ENCODE measurements at regions not wholly inside any gene's neighbourhood (a gene's known extent, or its start where the extent isn't known, plus 50 kb on each side); places are given as distances from the start of the nearest gene placed in this dataset.
"Not testable (repeated sequence)": the region's sequence is repeated elsewhere in the genome, so short reads cannot be mapped to it uniquely, and the experiment has no call there.

DNA sequence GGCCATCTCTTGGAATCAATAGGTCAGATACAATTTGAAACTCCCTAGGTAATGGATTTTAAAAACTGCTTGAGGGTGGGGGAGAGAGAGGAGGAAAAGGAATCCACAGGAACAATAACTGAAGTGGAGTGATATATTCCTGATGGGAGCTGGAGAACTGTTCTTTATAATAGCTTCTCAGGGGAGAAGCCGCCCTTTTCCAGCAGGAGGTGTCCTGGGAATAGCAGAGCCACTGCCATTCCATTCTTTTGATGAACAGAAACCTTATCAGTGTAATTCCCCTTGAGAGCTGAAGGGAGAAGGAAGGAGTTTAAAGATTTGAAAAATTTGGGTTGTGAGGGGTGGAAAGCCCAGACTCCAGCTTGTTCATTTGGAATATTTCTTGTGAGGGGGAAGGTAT is 504.9 kb upstream of the DPH6 start:
- H3K36me3 Mint-ChIP-seq = no peaks in the 10 kb centered on the region
- no peak for ATAC-seq
- peaks cover 4 to 7% of the 10 kb centered on the region in 2 donors for H3K9me3 Mint-ChIP-seq
- DNase-seq (ENCODE audit: low spot score in 2 of 2) = no peak
- H3K27ac Mint-ChIP-seq = no peak overlapping the region

DNA sequence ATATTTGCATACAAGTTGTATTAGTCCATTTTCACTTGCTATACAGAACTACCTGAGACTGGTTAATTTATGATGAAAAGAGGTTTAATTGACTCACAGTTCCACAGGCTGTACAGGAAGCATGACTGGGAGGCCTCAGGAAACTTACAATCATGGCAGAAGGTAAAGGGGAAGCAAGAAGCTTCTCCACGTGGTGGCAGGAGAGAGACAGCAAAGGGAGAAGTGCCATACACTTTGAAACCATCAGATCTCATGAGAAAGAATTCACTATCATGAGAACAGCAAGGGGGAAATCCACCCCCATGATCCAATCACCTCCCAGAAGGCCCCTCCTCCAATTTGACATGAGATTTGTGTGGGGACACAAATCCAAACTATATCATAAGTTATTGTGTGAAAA is 506.7 kb upstream of the DPH6 start:
- not testable (repeated sequence) for DNase-seq (ENCODE audit: low spot score in 2 of 2); H3K27ac Mint-ChIP-seq; ATAC-seq; H3K36me3 Mint-ChIP-seq; H3K9me3 Mint-ChIP-seq

- ATAC-seq (no peak), DNase-seq (ENCODE audit: low spot score in 2 of 2) (no peak)
- Mint-ChIP-seq H3K36me3 (no peaks in the 10 kb centered on the region), H3K27ac (no peak overlapping the region), H3K9me3 (peaks cover 0 to 2% of the 10 kb centered on the region in 2 donors)
Measured at GRCh38 chr15:36053746-36054145, 507.8 kb upstream of the DPH6 start.

DNA sequence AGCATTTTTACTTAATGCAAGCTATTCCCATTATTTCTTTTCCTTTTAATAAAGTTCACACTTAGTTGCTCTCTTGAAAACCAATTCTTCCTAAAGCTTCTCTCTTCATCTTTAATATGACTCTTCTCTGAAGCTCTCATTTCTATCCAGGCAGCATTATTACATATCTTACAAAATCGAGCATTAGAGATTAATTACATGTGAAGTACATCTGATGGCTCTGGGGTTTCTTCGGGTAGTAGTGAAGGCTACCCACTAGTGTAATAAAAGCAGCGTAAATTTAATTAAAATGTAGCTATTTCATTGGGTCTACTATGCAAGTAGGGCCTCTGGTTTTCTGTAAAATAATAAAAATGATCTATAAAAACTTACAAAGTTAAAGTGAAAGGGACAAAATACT is 513.6 kb upstream of the DPH6 start:
- no peak overlapping the region for H3K27ac Mint-ChIP-seq
- H3K36me3 Mint-ChIP-seq = no peaks in the 10 kb centered on the region
- peaks cover 0 to 2% of the 10 kb centered on the region in 2 donors for H3K9me3 Mint-ChIP-seq
- ATAC-seq (no peak), DNase-seq (ENCODE audit: low spot score in 2 of 2) (no peak)

GRCh38 chr15:36062357-36062756 is 516.4 kb upstream of the DPH6 start:
- Mint-ChIP-seq H3K9me3 (no peaks in the 10 kb centered on the region), H3K36me3 (no peaks in the 10 kb centered on the region), H3K27ac (no peak overlapping the region)
- DNase-seq (ENCODE audit: low spot score in 2 of 2) (no peak), ATAC-seq (no peak)

DNA sequence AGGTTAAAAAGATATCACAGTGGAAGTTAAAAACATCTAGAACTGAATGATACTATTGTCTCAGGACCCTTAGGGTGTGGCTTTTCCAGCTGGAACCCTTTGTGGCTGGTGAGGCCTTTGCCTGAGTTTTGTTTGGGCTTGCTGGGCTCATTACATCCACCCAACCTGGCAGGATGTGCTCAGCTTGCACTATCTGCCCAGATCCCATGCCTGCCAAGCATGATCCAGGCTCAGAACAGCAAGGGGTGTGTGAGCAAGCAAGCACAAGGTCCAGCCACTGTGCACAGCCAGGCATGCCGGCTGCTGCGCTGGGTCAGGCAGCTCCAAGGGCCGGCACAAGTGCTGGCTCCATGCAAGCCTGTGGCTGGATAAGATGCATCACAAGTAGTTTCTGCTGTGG is 512.7 kb upstream of the CDIN1 start:
- Mint-ChIP-seq H3K9me3 (peaks cover 0 to 4% of the 10 kb centered on the region in 2 donors), H3K36me3 (no peaks in the 10 kb centered on the region), H3K27ac (no peak overlapping the region)
- DNase-seq (ENCODE audit: low spot score in 2 of 2) (no peak), ATAC-seq (no peak)

- H3K36me3 Mint-ChIP-seq = no peaks in the 10 kb centered on the region
- H3K27ac Mint-ChIP-seq = no peak overlapping the region
- DNase-seq (ENCODE audit: low spot score in 2 of 2) (no peak), ATAC-seq (no peak)
- H3K9me3 Mint-ChIP-seq = peaks cover 0 to 4% of the 10 kb centered on the region in 2 donors
Measured at GRCh38 chr15:36067483-36068274, 511.7 kb upstream of the CDIN1 start.

DNA sequence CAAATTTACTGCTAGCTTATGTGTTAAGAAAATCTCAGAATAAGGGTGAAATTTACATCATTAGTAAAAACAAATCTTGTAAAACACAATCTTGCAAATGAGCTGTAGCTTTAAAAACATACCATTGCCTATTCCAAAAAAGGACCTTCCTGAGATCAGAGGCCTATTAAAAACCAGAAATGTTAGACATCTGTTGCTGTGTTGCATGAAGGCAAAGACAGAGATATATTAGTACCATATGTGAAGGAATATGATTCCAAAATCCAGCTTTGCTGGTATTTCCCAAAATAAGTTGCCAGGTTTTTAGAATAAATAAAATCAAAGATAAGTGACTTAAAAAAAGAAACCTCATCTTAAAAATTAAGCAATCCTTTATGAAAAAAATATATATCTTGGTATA is 504.1 kb upstream of the CDIN1 start:
- ATAC-seq (no peak), DNase-seq (ENCODE audit: low spot score in 2 of 2) (no peak)
- Mint-ChIP-seq H3K9me3 (peaks cover 8% of the 10 kb centered on the region in 2 donors), H3K27ac (no peak overlapping the region), H3K36me3 (no peaks in the 10 kb centered on the region)

GRCh38 chr15:36079021-36079420 is 500.4 kb upstream of the CDIN1 start:
- Mint-ChIP-seq H3K36me3 (peaks cover 0 to 10% of the 10 kb centered on the region in 2 donors), H3K9me3 (peaks cover 17 to 25% of the 10 kb centered on the region in 2 donors), H3K27ac (no peak overlapping the region)
- ATAC-seq (no peak), DNase-seq (ENCODE audit: low spot score in 2 of 2) (no peak)

GRCh38 chr15:36080759-36081158 is 498.7 kb upstream of the CDIN1 start:
- ATAC-seq = no peak
- DNase-seq (ENCODE audit: low spot score in 2 of 2) = no peak
- Mint-ChIP-seq H3K9me3 (peaks cover 20 to 25% of the 10 kb centered on the region in 2 donors), H3K27ac (no peak overlapping the region), H3K36me3 (peaks cover 0 to 10% of the 10 kb centered on the region in 2 donors)

DNA sequence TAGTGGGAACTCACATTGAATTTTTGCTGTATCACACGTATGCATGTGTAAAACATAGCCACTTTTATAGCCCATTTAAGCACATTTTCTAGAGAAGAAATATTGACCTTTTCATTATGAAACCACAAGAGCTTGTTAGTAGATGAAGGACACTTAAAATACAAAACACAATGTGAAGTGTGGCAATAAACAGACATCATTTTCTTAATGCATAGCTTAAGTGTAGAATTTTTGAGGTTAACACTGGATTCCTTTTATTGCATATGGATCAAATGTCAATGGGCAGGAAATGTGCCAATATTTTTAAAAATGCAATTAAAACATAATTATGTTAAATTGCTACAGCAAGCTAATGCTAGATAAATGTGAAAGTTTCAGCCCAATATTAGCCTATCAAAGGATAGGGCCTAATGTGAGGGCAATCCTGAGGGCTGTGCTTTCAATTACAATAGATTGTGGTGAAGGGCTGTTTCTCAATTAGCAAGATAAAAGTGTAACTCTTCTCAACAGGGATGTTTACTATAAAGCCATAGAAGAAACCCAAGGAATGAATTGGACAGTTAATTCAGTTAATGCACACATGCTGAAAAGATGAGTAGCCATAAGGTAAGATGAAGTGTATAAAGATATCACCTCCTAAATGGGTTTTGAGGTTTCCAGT is 489.0 kb upstream of the CDIN1 start:
- peaks cover 4 to 22% of the 10 kb centered on the region in 2 donors for H3K9me3 Mint-ChIP-seq
- H3K36me3 Mint-ChIP-seq = no peaks in the 10 kb centered on the region
- no peak overlapping the region for H3K27ac Mint-ChIP-seq
- ATAC-seq (no peak), DNase-seq (ENCODE audit: low spot score in 2 of 2) (no peak)

DNA sequence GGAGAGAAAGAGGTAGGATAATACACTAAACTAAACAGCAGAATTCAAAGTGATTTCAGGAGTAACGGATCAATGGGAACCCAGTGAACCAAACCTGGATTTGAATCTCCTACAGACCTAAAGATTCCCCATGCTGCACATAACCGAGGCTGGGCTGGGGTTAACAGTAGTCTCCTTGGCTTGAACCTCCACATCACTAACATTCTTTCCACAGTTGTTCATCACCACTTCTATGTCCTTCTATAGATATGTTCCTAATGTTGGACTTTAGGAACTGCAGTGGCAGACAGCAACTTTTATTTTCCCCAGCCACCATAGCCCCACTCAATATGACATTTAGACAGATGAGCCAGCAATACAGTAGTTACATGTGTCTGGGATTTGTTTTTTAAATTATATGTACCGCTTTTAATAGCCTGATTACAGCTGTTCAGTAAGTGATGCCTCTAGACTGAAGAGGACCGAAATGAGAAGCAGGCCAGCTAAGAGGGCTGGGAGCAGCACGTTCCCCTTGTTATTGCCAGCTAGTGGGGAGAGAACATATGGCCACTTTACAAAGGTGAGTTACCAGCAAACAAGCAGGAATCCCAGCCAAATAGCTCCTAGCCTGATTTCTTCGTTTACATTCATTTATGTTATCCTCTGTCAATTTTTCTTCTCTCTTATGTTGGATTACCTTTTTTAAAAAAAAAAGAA is 472.6 kb upstream of the CDIN1 start:
- DNase-seq (ENCODE audit: low spot score in 2 of 2) = no peak

GRCh38 chr15:36108541-36108940 is 470.9 kb upstream of the CDIN1 start:
- DNase-seq (ENCODE audit: low spot score in 2 of 2) = no peak
- H3K9me3 Mint-ChIP-seq = no peaks in the 10 kb centered on the region
- no peak for ATAC-seq
- no peak overlapping the region for H3K27ac Mint-ChIP-seq
- H3K36me3 Mint-ChIP-seq = no peaks in the 10 kb centered on the region

More for the DNA sequence above, 472.6 kb upstream of the CDIN1 start:
- H3K36me3 Mint-ChIP-seq = no peaks in the 10 kb centered on the region
- H3K27ac Mint-ChIP-seq = no peak overlapping the region
- ATAC-seq = no peak
- no peaks in the 10 kb centered on the region for H3K9me3 Mint-ChIP-seq

DNA sequence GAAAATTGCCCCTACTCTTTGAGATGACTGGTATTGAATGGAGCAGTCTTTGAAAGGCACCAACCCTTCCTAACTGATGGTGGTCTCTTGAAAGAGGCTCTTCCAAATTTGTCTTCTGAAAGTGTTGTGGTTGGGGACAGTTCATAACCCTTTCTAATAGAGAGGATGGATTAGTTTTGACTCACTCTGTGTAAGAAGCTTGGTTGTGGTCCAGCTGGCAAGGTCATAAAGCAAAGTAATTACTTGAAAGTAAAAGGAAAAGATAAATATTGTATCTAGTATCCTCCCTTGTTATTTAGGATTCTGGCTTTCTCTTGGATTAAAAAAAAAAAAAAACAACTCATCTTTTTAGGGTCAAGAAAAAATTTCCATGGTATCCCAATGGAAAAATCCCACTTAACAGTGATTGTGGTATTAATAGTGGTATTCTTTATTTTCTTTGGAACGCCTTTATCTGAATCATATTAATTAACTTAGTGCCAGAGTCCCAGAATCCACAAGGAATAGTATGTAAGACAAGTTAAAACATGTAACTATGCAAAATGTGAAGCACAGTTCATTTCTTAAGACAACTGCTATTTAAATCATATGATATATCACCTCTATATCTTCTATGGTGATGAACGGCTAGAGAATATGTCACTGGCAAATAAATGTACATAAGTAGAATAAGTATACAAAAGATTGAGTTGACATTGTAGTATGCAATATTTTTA is 469.3 kb upstream of the CDIN1 start:
- DNase-seq (ENCODE audit: low spot score in 2 of 2) (no peak), ATAC-seq (no peak)
- no peaks in the 10 kb centered on the region for H3K36me3 Mint-ChIP-seq
- H3K27ac Mint-ChIP-seq = no peak overlapping the region
- H3K9me3 Mint-ChIP-seq = no peaks in the 10 kb centered on the region

DNA sequence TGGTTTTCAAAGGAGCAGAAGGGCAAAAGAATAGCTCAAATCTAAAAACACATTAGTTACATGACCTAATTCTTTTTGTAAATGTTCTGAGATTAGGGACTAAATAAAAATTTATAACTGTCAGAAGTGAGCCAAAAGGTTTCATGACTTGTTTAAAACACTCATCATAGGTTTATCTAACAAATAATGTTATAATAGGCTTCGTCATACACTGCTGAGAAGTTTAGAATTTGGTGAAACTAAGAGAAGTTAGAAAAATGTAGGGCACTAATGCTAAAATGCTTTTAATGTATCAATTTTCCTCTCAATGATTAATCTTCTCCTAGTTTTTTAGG is 468.8 kb upstream of the CDIN1 start:
- H3K27ac Mint-ChIP-seq = no peak overlapping the region
- H3K9me3 Mint-ChIP-seq = no peaks in the 10 kb centered on the region
- DNase-seq (ENCODE audit: low spot score in 2 of 2) = no peak
- no peak for ATAC-seq
- no peaks in the 10 kb centered on the region for H3K36me3 Mint-ChIP-seq

- DNase-seq (ENCODE audit: low spot score in 2 of 2) (no peak), ATAC-seq (no peak)
- H3K36me3 Mint-ChIP-seq = peaks cover 0 to 4% of the 10 kb centered on the region in 2 donors
- H3K9me3 Mint-ChIP-seq = peaks cover 9 to 17% of the 10 kb centered on the region in 2 donors
- H3K27ac Mint-ChIP-seq = no peak overlapping the region
Measured at GRCh38 chr15:36117296-36117787, 462.1 kb upstream of the CDIN1 start.

- Mint-ChIP-seq H3K27ac (no peak overlapping the region), H3K36me3 (no peaks in the 10 kb centered on the region), H3K9me3 (peaks cover 10 to 19% of the 10 kb centered on the region in 2 donors)
- ATAC-seq (no peak), DNase-seq (ENCODE audit: low spot score in 2 of 2) (no peak)
Measured at GRCh38 chr15:36126194-36126593, 453.2 kb upstream of the CDIN1 start.
